Lung (tissue), 12 donors: ENCODE measurements at regions not wholly inside any gene's neighbourhood (a gene's known extent, or its start where the extent isn't known, plus 50 kb on each side); places are given as distances from the start of the nearest gene placed in this dataset. TPM values are rescaled to one million over a fixed set of nuclear protein-coding genes. Genes with fewer than 3 reads are reported as not detected.

Source experiments
- ATAC-seq: fragments of 200-7000 bp; cut with Tn5 transposase; one replicate; pipeline ENCODE4 v1.9.1; 2020; ENCODE audit warnings: moderate number of reproducible peaks; ENCODE audit not compliant: insufficient read depth, low FRiP score
- DNase-seq, 3 donors: peaks; one replicate each; pipeline ENCODE4 v3.0.0-alpha.2; 2013 to 2017
- H3K27ac ChIP-seq, 2 donors: one replicate each; pipeline ENCODE4 v1.5.1; 2013; ENCODE audit warnings: mild to moderate bottlenecking in 2 of 2, moderate library complexity in 2 of 2, control low read depth in 1 of 2, inconsistent platforms in 1 of 2, low read depth in 1 of 2, low read length in 1 of 2
- H3K27me3 ChIP-seq, 3 donors: one replicate each; pipeline ENCODE4 v1.5.1; 2013; ENCODE audit warnings: low read length in 2 of 3; ENCODE audit not compliant: control insufficient read depth in 3 of 3, insufficient read depth in 3 of 3
- H3K36me3 ChIP-seq, 4 donors: one replicate each; pipeline ENCODE4 v1.5.1; 2013; ENCODE audit warnings: low read length in 4 of 4, mild to moderate bottlenecking in 1 of 4, moderate library complexity in 1 of 4; ENCODE audit not compliant: control insufficient read depth in 4 of 4, insufficient read depth in 4 of 4
- H3K4me1 ChIP-seq, 5 donors: one replicate each; pipeline ENCODE4 v1.5.1; 2013; ENCODE audit warnings: low read length in 5 of 5, mild to moderate bottlenecking in 2 of 5, moderate library complexity in 1 of 5; ENCODE audit not compliant: control insufficient read depth in 5 of 5, insufficient read depth in 5 of 5
- H3K4me3 ChIP-seq: one replicate; pipeline ENCODE4 v1.5.1; 2013; ENCODE audit warnings: mild to moderate bottlenecking, control low read depth, moderate library complexity
- H3K9ac ChIP-seq, 2 donors: one replicate each; pipeline ENCODE4 v1.5.1; 2013; ENCODE audit warnings: low read length in 2 of 2, control low read depth in 1 of 2; ENCODE audit not compliant: insufficient read depth in 1 of 2
- H3K9me3 ChIP-seq, 4 donors: one replicate each; pipeline ENCODE4 v1.5.1; 2013; ENCODE audit warnings: low read length in 3 of 4, mild to moderate bottlenecking in 1 of 4, moderate library complexity in 1 of 4; ENCODE audit not compliant: control insufficient read depth in 4 of 4, insufficient read depth in 3 of 4
- CTCF ChIP-seq: IDR thresholded peaks from 2 replicates; pipeline ENCODE4 v1.5.1; 2012; ENCODE audit warnings: mild to moderate bottlenecking; ENCODE audit errors: control extremely low read depth, extremely low read depth
- WGBS, 2 donors: extraction: QIAGEN DNeasy Blood & Tissue Kit; methylation state at CpG; one replicate each; pipeline ENCODE4 v1.1.7; 2013; 5-methylcytosine and 5-hydroxymethylcytosine counted together
- small RNA-seq: library from RNA; depleted of rRNA; stranded (forward); fragments of <200 nt; gene quantifications from one replicate; pipeline ENCODE3, GENCODE V24; 2014; ENCODE audit warnings: low replicate concordance
- donor health status: control.
- donor health status: control.
- donor health status: Bipolar disorder and iron deficiency.
- donor health status: healthy.
- donor health status: DM: yes; HTN: yes; CAD: no.

- Histone ChIP-seq H3K4me1 (no peaks in the 10 kb centered on the region), H3K27me3 (no peaks in the 10 kb centered on the region), H3K36me3 (no peaks in the 10 kb centered on the region), H3K4me3 (no peak overlapping the region), H3K9me3 (no peaks in the 10 kb centered on the region), H3K9ac (no peak overlapping the region), H3K27ac (no peak overlapping the region)
- TF ChIP-seq CTCF, result no peak
- ATAC-seq, result no peak
- no peak for DNase-seq
- WGBS, 2 donors, result 90 to 96% methylated on average over 3 of the region's 3 CpGs
These were observed 52.8 kb upstream of the RGS17 start for GRCh38 chr6:153183925-153184324.

Small RNA genes lying in the stretch of these regions (small RNA-seq; reads per million reads assigned to genes)
- gene AL603908.1 (not detected), gene MTND3P20 (not detected), gene MTND4LP20 (not detected), gene RNA5SP225 (0.12 reads per million), gene RNU6-896P (not detected)
